ENCODE measurements at regions not wholly inside any gene's neighbourhood (a gene's known extent, or its start where the extent isn't known, plus 50 kb on each side); places are given as distances from the start of the nearest gene placed in this dataset.

DNA sequence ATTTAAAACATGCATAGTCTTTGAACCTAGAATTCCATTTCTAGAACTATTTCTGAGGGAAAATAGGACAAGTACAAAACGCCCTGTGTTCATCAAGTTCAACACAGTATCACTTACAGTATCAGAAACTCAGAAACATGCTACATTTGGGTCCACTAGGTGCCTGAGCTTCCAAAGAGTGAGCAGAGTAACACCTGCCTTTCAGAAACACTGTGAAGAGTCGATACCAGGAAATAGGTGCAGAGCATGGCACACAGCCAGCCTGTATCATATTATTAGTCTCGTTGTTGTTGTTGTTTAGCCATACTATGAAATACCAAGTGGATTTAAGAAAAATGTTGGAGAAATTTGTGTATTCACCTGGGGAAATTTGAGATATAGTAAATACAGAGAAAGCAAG lies 392.1 kb upstream of the MGMT start (continued):
- TF ChIP-seq ZFP37 (CRISPR knock-in tag; IDR thresholded peaks at IDR 0.05; ENCODE audit: borderline replicate concordance), result no peak
- TF ChIP-seq PHB2 (IDR thresholded peaks at IDR 0.05; ENCODE audit: partially characterized antibody), result no peak

DNA sequence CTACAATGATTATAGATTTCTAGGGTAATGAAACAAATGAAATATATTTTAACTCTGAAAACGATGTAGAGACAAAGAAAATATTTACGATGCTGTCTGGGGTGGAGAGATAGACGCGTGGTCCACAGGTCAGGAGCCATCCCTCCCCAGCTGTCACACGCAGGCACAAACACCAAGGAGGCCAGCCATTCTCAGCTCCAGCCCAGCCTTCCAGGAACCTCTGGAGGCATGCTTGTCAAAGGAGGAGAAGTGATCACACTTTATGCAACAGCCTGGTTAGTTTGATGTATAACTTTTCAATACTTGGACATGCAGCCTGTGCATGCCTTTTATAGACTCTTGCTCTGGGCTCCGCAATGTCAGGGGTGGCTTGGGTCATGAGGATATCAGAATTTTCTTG lies 391.5 kb upstream of the MGMT start:
- no peak overlapping the region for H2AFZ ChIP-seq (ENCODE audit: low read length)
- FAIRE-seq (no peak), ATAC-seq (no peak), DNase-seq (ENCODE audit: low spot score) (no peak)
- 44% methylated on average over 6 of the region's 6 CpGs for WGBS (ENCODE audit: low lambda C conversion rate)
- no peaks in the 10 kb centered on the region for H3K4me1 ChIP-seq (ENCODE audit: insufficient read depth, low read length)
- H3K9me3 ChIP-seq (ENCODE audit: low read length), result no peaks in the 10 kb centered on the region
- no peak overlapping the region for H3K4me2 ChIP-seq (ENCODE audit: low read depth, low read length)
- H3K4me3 ChIP-seq (replicated peaks in 1 of 3; ENCODE audit: insufficient read depth in 1 of 3, low read depth in 2 of 3, low read length in 3 of 3), result no peak overlapping the region
- CTCF ChIA-PET (ENCODE audit: low intra/inter-chr PET ratio, low total read pairs), result no interaction called here
- H3K27ac ChIP-seq (ENCODE audit: extremely low read length, insufficient read depth, low read length), result no peak overlapping the region
- H4K20me1 ChIP-seq (ENCODE audit: insufficient read depth, low read length), result no peaks in the 10 kb centered on the region
- no peaks in the 10 kb centered on the region for H3K36me3 ChIP-seq (replicated peaks in 1 of 2; ENCODE audit: control insufficient read depth in 1 of 2, insufficient read depth in 2 of 2, low read length in 2 of 2)
- TF ChIP-seq ZNF451 (CRISPR knock-in tag; IDR thresholded peaks at IDR 0.05) (no peak), NFIB (CRISPR knock-in tag; IDR thresholded peaks at IDR 0.05; ENCODE audit: borderline replicate concordance) (no peak), SOX13 (IDR thresholded peaks at IDR 0.05) (no peak), SOX13 (CRISPR knock-in tag; conservative IDR thresholded peaks at IDR 0.05 in 1 of 2, IDR thresholded peaks at IDR 0.05 in 1 of 2) (no peak), PBX2 (CRISPR knock-in tag; IDR thresholded peaks at IDR 0.05) (no peak), SMAD1 (CRISPR knock-in tag; IDR thresholded peaks at IDR 0.05; ENCODE audit: borderline replicate concordance, low read depth) (no peak), HNRNPUL1 (IDR thresholded peaks at IDR 0.05; ENCODE audit: low read depth, low read length) (no peak), CCAR2 (optimal IDR thresholded peaks at IDR 0.05; ENCODE audit: low read depth, low read length) (no peak), HIVEP1 (CRISPR knock-in tag; IDR thresholded peaks at IDR 0.05) (no peak), SMAD3 (CRISPR knock-in tag; IDR thresholded peaks at IDR 0.05) (no peak)
- intact Hi-C loops (cut with micrococcal nuclease; ENCODE audit: unreplicated experiment) (no loop called here), in situ Hi-C loops (cut with HindIII; ENCODE audit: extremely low pct_ligation_motif_present, low pct_unique_long_range_greater_than_20kb) (no loop called here)
- no peak overlapping the region for H3K9ac ChIP-seq (ENCODE audit: insufficient read depth, low read depth, low read length)
- H3K79me2 ChIP-seq (ENCODE audit: insufficient read depth, low read length), result no peaks in the 10 kb centered on the region
- POLR2A ChIA-PET, result no interaction called here
- no TSS peak for BruUV-seq (replicated peaks)
- no peaks in the 10 kb centered on the region for H3K27me3 ChIP-seq (ENCODE audit: control insufficient read depth in 1 of 2, insufficient read depth in 2 of 2, low read length in 2 of 2)

All from HepG2 (cell line).